DOHH2 (cell line): ENCODE measurements at regions not wholly inside any gene's neighbourhood (a gene's known extent, or its start where the extent isn't known, plus 50 kb on each side); places are given as distances from the start of the nearest gene placed in this dataset.

Source experiments
- EZH2phosphoT487 ChIP-seq: fragments of 200-600 bp; sonication (generic); IDR thresholded peaks from 2 replicates; pipeline ENCODE4 v1.6.1; 2017; ENCODE audit warnings: borderline replicate concordance, mild to moderate bottlenecking, antibody characterized with exemption, low read length, moderate library complexity, mixed read lengths
- TF ChIP-seq, protein P1 (sequence below): fragments of 200-600 bp; sonication (generic); IDR thresholded peaks from one replicate; pipeline ENCODE4 v1.5.1; 2014; ENCODE audit warnings: antibody characterized with exemption, mild to moderate bottlenecking, low read depth, low read length; ENCODE audit not compliant: poor library complexity, severe bottlenecking

DNA sequence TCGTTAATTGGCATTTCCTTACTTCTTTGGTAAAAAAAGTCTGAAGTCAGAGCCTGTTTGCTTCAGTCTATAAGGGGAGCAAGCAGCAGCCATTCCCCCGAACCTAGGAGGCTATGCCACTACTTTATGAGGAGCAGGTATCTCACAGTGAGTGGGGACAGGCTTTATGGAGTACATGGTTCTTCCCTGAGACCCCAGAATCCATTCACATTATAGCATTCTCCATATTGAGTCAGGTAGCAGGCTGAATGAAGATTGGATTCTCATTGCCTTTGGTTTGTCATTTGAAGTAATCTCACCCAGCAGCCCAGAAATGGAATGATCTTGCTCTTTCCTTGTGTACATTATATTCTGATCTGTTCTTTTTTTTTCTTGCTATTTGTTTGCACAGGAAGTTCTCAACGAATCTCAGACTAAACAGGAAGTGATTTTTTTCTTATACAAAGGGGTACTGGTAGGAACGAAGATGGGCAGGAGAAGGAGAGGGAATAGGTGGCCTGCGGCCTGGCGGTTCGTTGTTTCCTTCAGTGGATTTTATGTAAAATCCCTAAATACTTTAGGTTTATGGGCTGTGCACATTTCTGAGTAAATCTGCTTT is 74.4 kb downstream of the ARHGAP35 start:
- TF ChIP-seq, protein P1, sequence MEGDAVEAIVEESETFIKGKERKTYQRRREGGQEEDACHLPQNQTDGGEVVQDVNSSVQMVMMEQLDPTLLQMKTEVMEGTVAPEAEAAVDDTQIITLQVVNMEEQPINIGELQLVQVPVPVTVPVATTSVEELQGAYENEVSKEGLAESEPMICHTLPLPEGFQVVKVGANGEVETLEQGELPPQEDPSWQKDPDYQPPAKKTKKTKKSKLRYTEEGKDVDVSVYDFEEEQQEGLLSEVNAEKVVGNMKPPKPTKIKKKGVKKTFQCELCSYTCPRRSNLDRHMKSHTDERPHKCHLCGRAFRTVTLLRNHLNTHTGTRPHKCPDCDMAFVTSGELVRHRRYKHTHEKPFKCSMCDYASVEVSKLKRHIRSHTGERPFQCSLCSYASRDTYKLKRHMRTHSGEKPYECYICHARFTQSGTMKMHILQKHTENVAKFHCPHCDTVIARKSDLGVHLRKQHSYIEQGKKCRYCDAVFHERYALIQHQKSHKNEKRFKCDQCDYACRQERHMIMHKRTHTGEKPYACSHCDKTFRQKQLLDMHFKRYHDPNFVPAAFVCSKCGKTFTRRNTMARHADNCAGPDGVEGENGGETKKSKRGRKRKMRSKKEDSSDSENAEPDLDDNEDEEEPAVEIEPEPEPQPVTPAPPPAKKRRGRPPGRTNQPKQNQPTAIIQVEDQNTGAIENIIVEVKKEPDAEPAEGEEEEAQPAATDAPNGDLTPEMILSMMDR, result no peak
- no peak for TF ChIP-seq EZH2phosphoT487
